Ureter (tissue), 1 donor: ENCODE measurements at regions not wholly inside any gene's neighbourhood (a gene's known extent, or its start where the extent isn't known, plus 50 kb on each side); places are given as distances from the start of the nearest gene placed in this dataset.

Experiments
- DNase-seq: peaks from one replicate; pipeline ENCODE4 v3.0.0-alpha.2; 2020; ENCODE audit warnings: low spot score
- donor health status: DM: yes; HTN: yes; CAD: no.

- DNase-seq = no peak
These were observed 199.2 kb upstream of the ESRRG start for GRCh38 chr1:216922406-216922805.

GRCh38 chr1:216921866-216922265 is 198.6 kb upstream of the ESRRG start:
- no peak for DNase-seq

DNA sequence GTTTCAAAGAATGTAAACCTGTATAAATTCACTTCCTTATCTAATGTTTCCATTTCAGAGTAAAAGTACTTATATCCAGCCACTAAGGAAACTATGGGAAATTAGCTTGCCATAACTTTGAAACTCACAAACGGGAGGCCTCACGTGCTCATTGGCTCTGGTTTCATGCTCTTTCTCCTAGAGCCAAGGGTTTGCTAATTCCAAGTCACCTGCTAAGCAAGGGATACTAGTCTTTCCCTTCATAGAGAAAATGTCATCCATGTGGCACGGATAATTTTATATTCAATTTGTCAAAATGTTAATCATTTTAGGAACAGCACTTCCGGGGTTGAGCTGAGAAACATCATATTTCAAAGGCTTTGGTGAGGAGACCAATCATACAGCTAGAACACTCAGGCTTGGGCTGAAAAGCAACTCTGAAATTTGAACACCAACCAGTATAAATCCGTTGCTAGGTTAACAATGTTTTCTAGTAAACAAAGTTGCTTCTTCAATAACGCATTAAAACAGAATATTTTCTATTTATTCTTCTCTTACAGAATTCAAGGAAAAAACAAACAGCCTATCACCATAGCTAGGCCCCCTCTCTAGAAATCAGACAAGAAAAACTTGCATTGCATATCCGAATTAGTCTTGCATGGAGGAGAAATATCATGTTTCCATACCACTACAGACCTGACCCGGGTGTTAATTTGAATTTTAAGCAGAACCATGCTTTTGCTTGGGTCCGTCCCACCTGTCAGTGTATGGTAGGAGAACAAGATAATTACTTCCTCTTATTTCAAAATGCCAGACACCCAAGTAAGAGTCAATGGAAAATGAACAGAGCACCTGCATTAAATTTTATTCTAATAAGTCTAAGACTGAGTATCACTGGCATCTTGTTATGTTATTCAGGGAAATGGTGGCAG is 196.1 kb upstream of the ESRRG start:
- DNase-seq = no peak

DNA sequence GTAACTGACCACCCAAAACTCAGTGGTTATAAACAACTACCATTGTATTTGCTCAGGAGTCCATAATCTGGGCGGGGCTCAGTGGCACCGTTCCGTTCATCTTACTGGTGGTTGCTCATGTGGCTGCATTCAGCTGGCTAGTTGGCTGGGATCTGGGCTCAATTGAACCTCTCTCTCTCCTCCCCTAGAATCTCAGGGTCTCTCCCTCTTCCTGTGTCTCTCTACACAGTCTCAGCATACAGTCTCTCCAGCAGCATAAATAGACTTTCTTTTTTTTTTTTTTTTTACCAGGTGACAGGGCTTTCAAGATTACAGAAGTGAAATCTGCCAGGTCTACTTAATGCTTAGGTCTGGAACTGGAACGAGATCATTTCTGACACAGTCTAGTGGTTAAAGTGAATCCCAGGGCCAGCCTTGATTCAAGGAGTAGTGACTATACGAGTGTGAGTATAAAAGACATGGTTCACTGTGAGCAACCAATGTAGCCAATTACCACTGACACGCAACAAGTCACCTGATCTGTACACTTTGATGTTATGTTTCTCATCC is 193.7 kb upstream of the ESRRG start:
- DNase-seq = no peak

DNA sequence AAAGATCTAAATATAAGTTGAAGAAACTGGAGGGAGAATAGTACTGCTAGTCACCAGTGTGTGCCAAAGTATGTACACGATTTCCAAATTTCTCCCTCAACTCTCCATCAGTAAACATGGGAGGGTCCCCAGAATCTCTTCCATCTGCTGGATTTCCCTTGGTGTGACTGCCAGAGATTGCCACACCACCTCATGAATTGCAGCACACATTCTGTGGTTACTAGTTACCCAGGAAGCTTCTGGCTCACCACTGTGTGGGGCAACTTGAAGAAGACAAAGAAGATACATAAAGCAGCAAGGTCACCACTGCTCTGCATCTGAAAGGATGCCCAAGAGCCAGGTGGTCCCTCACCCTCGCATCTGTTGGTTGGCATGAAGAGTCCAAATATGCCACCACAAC is 191.7 kb upstream of the ESRRG start:
- DNase-seq = no peak

GRCh38 chr1:216913976-216914375 is 190.7 kb upstream of the ESRRG start:
- no peak for DNase-seq

DNA sequence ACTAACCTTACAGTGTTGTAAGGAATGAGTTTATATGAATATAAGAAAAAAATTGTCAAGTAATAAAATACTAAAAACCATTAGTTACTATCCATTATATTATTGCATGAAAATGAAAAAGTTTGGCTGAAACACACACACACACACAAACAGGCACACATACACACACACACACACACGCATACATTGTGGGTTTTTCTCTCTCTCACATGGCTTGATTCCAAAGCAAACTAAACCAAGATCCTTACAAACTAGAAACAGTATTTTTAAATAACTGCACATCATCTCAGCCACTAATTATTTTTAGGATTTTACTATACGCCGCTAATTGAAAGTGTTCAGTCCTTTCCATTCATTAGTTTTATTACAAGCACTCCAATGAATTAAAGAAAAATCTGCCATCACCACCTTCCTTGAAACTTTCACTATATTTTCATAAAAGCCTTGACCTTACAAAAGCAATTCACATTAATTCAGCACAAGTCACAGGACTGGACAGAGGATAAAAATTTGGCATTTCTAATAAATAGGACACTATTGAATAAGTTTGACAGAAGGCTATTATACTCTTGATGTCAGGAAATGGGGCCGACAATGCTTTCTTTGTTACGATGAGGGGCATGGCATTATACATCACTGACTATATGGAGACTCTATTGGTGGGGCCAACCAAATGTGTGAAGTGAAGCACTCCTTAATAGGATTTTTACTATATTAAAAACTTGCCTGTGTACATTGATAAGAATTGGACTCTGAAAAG is 187.0 kb upstream of the ESRRG start:
- no peak for DNase-seq

GRCh38 chr1:216908126-216908525 is 184.9 kb upstream of the ESRRG start:
- DNase-seq = no peak

GRCh38 chr1:216907100-216907499 is 183.9 kb upstream of the ESRRG start:
- no peak for DNase-seq

- no peak for DNase-seq
These were observed 182.6 kb upstream of the ESRRG start for GRCh38 chr1:216905781-216906180.

- no peak for DNase-seq
These were observed 181.9 kb upstream of the ESRRG start for GRCh38 chr1:216905137-216905536.

DNA sequence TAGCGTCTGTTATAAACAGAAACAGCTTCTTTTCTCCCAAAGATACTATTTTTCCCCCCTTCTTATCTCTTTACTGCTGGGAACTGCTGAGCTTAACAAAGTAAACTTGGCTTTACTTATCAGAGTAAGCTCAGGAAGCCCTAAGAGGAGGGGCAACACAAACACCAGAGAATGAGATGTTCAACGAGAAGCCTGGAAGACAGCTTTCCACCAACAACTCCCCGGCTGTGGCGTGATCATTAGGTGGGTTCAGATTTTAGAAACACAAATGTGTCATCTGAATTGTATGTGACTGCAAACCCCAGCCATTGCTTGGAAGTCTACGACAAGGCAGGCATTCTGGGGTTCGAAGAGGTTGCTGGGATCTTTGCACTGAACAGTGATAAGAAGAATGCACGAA is 181.2 kb upstream of the ESRRG start:
- DNase-seq = no peak

DNA sequence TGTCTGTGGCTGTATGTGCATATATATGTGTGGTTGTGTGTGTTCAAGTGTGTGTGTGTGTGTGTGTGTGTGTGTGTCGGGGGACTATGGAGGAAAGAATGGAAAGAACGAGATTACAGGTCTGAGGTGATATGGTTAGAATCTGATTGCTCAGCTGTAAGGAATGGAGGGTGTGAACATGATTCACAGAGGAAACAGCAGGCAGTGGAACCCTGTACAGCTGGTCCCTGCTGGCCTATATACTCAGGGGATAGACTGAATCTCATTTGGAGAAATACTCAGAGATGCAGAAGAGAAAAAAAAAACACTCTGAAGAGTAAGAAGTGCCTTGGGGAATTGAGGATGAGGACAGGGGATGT is 180.1 kb upstream of the ESRRG start:
- DNase-seq = no peak

DNA sequence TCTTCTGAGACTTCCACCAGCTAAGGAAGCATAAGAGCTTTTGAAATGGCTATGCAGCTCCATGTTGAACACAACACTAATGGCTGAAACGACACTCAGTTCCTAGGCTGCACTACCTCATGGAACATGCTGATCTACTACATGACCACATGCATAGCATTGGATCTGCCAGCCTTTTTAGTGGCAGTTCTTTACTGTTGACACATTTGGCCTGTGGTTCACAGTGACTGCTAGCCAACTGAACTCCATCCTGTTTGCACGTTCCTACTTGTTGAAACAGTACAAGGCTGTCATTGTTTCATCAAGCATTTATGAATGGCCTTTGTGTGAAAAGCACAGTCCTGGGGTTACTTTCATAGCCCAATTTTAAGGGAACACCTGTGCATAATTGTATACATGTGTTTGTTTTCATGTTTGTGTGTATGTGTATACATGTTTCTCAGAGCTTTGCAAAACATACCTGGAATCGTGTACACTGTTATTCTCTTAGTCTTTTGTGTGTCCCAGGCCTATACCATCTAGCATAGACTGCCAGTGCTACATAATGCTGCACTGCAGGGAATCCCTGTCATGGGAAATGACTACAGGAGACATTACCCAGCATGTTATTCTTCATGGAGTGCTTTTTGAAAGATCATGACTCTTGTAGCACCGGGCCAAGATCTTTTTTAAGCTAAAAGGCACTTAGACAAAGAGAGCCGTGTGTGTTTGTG is 179.6 kb upstream of the ESRRG start:
- DNase-seq = no peak

DNA sequence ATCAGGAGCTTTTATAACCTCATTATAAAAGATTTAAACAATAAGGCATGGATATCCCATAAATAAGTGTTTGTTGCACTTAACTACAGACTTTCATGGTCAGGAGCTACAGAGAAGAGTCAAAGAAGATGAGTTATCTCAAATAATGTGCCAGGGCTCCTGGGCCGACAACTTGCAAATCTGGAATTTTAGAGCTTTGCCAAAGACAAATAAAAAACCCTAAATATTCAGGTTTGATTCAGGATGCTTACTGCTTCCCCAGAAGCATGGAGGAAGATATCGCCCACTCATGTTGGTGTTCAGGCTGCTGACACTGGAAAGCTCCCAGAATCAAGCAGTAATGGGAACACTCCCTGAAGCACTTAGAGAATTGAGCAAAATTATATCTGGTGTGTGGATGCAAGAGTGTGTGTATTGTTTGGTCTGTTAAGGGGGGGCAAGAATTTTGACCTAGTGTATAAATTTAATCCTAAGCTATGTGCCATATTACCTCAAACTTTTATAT is 176.9 kb upstream of the ESRRG start:
- DNase-seq = no peak

GRCh38 chr1:216898801-216899200 is 175.6 kb upstream of the ESRRG start:
- DNase-seq = no peak

DNA sequence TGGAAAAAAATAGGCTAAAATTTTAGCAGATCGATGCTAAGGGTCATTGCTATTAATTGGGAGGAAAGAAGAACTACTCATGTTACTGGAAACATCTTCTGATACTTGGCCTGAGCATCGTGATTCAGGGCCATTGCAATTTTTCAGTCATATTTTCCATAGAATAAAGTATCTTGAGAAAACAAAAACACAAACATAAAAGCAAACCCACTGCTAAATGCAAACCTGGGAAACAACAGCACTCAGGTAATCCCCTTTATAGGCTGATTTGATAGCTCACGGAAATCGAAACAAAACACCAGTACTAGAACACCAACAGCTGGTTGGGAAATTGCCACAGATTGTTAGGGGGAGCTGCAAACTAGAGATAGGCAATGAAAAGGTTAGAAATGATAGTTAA is 172.9 kb upstream of the ESRRG start:
- no peak for DNase-seq

- no peak for DNase-seq
These were observed 171.3 kb upstream of the ESRRG start for GRCh38 chr1:216894494-216894893.

DNA sequence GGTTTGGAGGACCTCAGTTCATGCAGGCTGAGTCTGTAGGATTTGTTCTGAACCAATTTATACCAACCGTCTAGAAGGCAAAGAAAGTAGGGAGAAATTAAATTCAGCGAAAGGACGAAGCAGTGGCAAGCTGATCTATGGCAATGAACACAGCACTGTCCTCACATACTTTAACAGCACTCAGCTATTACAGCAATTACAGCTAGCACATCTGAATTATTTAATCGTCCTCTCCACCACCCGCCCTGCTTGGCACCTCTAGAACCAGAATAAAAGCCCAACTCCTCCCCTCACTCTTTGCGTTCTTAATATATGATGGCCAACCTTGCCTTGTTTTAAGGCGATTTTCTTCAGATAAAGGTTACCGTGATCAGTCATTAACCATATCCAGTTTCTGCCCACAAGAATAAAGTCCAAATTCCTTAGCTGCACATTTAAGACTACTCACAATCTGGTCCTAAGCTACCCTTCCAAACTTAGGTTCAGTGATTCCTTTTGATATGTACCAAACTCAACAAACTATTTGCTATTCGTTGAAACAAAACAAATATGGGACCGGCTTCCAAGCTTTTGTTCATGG is 169.4 kb upstream of the ESRRG start:
- DNase-seq = no peak

DNA sequence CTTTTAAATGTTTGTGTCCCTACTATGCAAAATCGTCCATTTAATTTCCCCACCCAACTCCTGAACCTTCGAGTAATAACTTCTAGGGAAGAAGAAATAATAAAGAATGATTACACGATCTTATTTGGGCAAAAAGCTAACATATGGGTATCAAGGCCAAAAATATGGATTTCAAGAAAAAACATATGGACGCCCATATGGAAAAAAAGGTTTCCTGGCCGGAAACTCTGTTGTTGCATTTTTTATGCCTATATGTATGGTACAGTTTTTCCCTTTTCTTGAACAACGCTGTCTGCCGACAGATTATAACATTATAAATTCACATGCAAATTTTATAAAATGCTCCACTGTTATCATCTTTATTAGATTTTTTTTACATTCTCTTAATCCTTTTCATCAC is 167.6 kb upstream of the ESRRG start:
- DNase-seq = no peak

GRCh38 chr1:216888731-216889130 is 165.5 kb upstream of the ESRRG start:
- no peak for DNase-seq

- DNase-seq = no peak
These were observed 163.8 kb upstream of the ESRRG start for GRCh38 chr1:216887032-216887431.
